Lower leg skin (tissue), 4 donors: ENCODE measurements at regions not wholly inside any gene's neighbourhood (a gene's known extent, or its start where the extent isn't known, plus 50 kb on each side); places are given as distances from the start of the nearest gene placed in this dataset.

Experiments used
- DNase-seq, 2 donors: peaks; one replicate each; pipeline ENCODE4 v3.0.0-alpha.2; 2019; ENCODE audit warnings: low spot score in 2 of 2
- H3K4me3 ChIP-seq: fragments of 200-600 bp; sonication (generic); 2 replicates; pipeline ENCODE4 v1.5.1; 2017; ENCODE audit warnings: mild to moderate bottlenecking, low read depth; ENCODE audit not compliant: poor library complexity, severe bottlenecking
- CTCF ChIP-seq, 3 donors: fragments of 450-650 bp; IDR thresholded peaks; one replicate each; pipeline ENCODE4 v1.5.1; 2016; ENCODE audit warnings: antibody characterized with exemption in 3 of 3, mild to moderate bottlenecking in 3 of 3, moderate library complexity in 2 of 3
- POLR2A ChIP-seq, 2 donors: fragments of 450-650 bp; IDR thresholded peaks; one replicate each; pipeline ENCODE4 v1.6.1; 2016 to 2017; ENCODE audit warnings: antibody characterized with exemption in 2 of 2, mild to moderate bottlenecking in 1 of 2, moderate library complexity in 1 of 2
- WGBS, 2 donors: methylation state at CpG; one replicate each; pipeline ENCODE4 v1.1.5; 2018; 5-methylcytosine and 5-hydroxymethylcytosine counted together
- intact Hi-C: fragments of 100-400 bp; cut with DNase I; formaldehyde crosslinking; loops from one replicate; pipeline ENCODE4 v1.15.0; 2023; ENCODE audit warnings: low total_unique reads

GRCh38 chr14:22505697-22506377, 83.2 kb downstream of the DAD1 start:
- TF ChIP-seq CTCF (IDR thresholded peaks at IDR 0.05) (no peak), POLR2A (IDR thresholded peaks at IDR 0.05) (no peak)
- intact Hi-C loops = loop anchor here (5.0 kb wide), 1 partner anchor 1936 kb away; the partner anchor contains the start of gene SDR39U1
- WGBS, 2 donors = 68 to 73% methylated on average over 8 of the region's 8 CpGs
- DNase-seq = no peak
- no peak overlapping the region for H3K4me3 ChIP-seq

GRCh38 chr14:22505309-22505696, 83.7 kb downstream of the DAD1 start:
- H3K4me3 ChIP-seq = no peak overlapping the region
- WGBS, 2 donors = 94 to 98% methylated on average over 1 of the region's 1 CpG
- DNase-seq = no peak
- intact Hi-C loops = loop anchor here (5.0 kb wide), 1 partner anchor 1937 kb away; the partner anchor contains the start of gene SDR39U1
- no peak for TF ChIP-seq POLR2A (IDR thresholded peaks at IDR 0.05)
- TF ChIP-seq CTCF (IDR thresholded peaks at IDR 0.05) = no peak

GRCh38 chr14:22502551-22502950, 86.5 kb downstream of the DAD1 start:
- DNase-seq = no peak
- no peak overlapping the region for H3K4me3 ChIP-seq
- WGBS, 2 donors = 36 to 55% methylated on average over 6 of the region's 6 CpGs
- intact Hi-C loops = no loop called here
- TF ChIP-seq POLR2A (IDR thresholded peaks at IDR 0.05) (no peak), CTCF (IDR thresholded peaks at IDR 0.05) (no peak)

GRCh38 chr14:22502007-22502406, 87.0 kb downstream of the DAD1 start:
- no peak for DNase-seq
- 37 to 52% methylated on average over 10 of the region's 10 CpGs for WGBS, 2 donors
- no peak overlapping the region for H3K4me3 ChIP-seq
- intact Hi-C loops = no loop called here
- TF ChIP-seq POLR2A (IDR thresholded peaks at IDR 0.05) = no peak
- TF ChIP-seq CTCF (IDR thresholded peaks at IDR 0.05) = no peak

GRCh38 chr14:22500954-22501726, 87.9 kb downstream of the DAD1 start:
- intact Hi-C loops = no loop called here
- no peak for DNase-seq
- no peak overlapping the region for H3K4me3 ChIP-seq
- TF ChIP-seq POLR2A (IDR thresholded peaks at IDR 0.05) = no peak
- no peak for TF ChIP-seq CTCF (IDR thresholded peaks at IDR 0.05)
- WGBS, 2 donors = 57 to 68% methylated on average over 10 of the region's 10 CpGs
